Dendritic cell treated with granulocyte-macrophage colony-stimulating factor and Interleukin-4, amounts not matched to agents 40 ng/mL and 50 ng/mL, for 4 days (primary cell): ENCODE measurements at regions not wholly inside any gene's neighbourhood (a gene's known extent, or its start where the extent isn't known, plus 50 kb on each side); places are given as distances from the start of the nearest gene placed in this dataset.

ENCODE experiments used
- H3K27ac Mint-ChIP-seq: one replicate; pipeline ENCODE4 v1.8.0; 2022; ENCODE audit warnings: mild to moderate bottlenecking, mixed read lengths
- H3K27me3 Mint-ChIP-seq: one replicate; pipeline ENCODE4 v1.8.0; 2022; ENCODE audit warnings: mild to moderate bottlenecking, mixed read lengths
- H3K36me3 Mint-ChIP-seq: one replicate; pipeline ENCODE4 v1.8.0; 2022; ENCODE audit warnings: low read depth, mixed read lengths
- H3K4me1 Mint-ChIP-seq: one replicate; pipeline ENCODE4 v1.8.0; 2022; ENCODE audit warnings: low read depth, mixed read lengths
- H3K4me3 Mint-ChIP-seq: one replicate; pipeline ENCODE4 v1.8.0; 2022; ENCODE audit warnings: mild to moderate bottlenecking, moderate library complexity, mixed read lengths
- H3K9me3 Mint-ChIP-seq: one replicate; pipeline ENCODE4 v1.8.0; 2022; ENCODE audit warnings: mixed read lengths
- intact Hi-C: fragments of 100-400 bp; cut with micrococcal nuclease; formaldehyde crosslinking; loops from one replicate; pipeline ENCODE4 v1.15.0; 2022

GRCh38 chr19:16017138-16017490, 59.2 kb upstream of the TPM4 start:
- no peaks in the 10 kb centered on the region for H3K27me3 Mint-ChIP-seq
- intact Hi-C loops = no loop called here
- no peak overlapping the region for H3K4me3 Mint-ChIP-seq
- no peak overlapping the region for H3K27ac Mint-ChIP-seq
- no peaks in the 10 kb centered on the region for H3K36me3 Mint-ChIP-seq
- peaks cover 10% of the 10 kb centered on the region for H3K4me1 Mint-ChIP-seq
- H3K9me3 Mint-ChIP-seq = no peaks in the 10 kb centered on the region

- Mint-ChIP-seq H3K27ac (no peak overlapping the region), H3K9me3 (no peaks in the 10 kb centered on the region)
- intact Hi-C loops = no loop called here
Observed at GRCh38 chr19:16018106-16018755, 58.1 kb upstream of the TPM4 start.

GRCh38 chr19:16018801-16019551, 57.3 kb upstream of the TPM4 start:
- Mint-ChIP-seq H3K4me1 (peaks cover 6% of the 10 kb centered on the region), H3K27ac (no peak overlapping the region), H3K4me3 (no peak overlapping the region), H3K36me3 (no peaks in the 10 kb centered on the region), H3K9me3 (no peaks in the 10 kb centered on the region), H3K27me3 (peaks cover 2% of the 10 kb centered on the region)
- intact Hi-C loops = no loop called here

More at GRCh38 chr19:16018106-16018755, 58.1 kb upstream of the TPM4 start:
- no peak overlapping the region for H3K4me3 Mint-ChIP-seq
- H3K36me3 Mint-ChIP-seq = no peaks in the 10 kb centered on the region
- peaks cover 10% of the 10 kb centered on the region for H3K4me1 Mint-ChIP-seq
- peaks cover 2% of the 10 kb centered on the region for H3K27me3 Mint-ChIP-seq

- Mint-ChIP-seq H3K4me3 (no peak overlapping the region), H3K9me3 (no peaks in the 10 kb centered on the region), H3K27me3 (peaks cover 2% of the 10 kb centered on the region), H3K4me1 (no peaks in the 10 kb centered on the region), H3K36me3 (no peaks in the 10 kb centered on the region), H3K27ac (no peak overlapping the region)
- intact Hi-C loops = no loop called here
Observed at GRCh38 chr19:16019691-16020448, 56.4 kb upstream of the TPM4 start.

GRCh38 chr19:16021796-16022195, 54.5 kb upstream of the TPM4 start:
- Mint-ChIP-seq H3K27me3 (peaks cover 2% of the 10 kb centered on the region), H3K9me3 (no peaks in the 10 kb centered on the region), H3K4me3 (no peak overlapping the region), H3K36me3 (no peaks in the 10 kb centered on the region), H3K4me1 (peaks cover 5% of the 10 kb centered on the region), H3K27ac (no peak overlapping the region)
- intact Hi-C loops = no loop called here

- Mint-ChIP-seq H3K27me3 (peaks cover 2% of the 10 kb centered on the region), H3K9me3 (no peaks in the 10 kb centered on the region), H3K4me3 (no peak overlapping the region), H3K36me3 (no peaks in the 10 kb centered on the region), H3K27ac (no peak overlapping the region), H3K4me1 (peaks cover 5% of the 10 kb centered on the region)
- intact Hi-C loops = no loop called here
Observed at GRCh38 chr19:16022251-16022650, 54.0 kb upstream of the TPM4 start.

GRCh38 chr19:16022681-16023080, 53.6 kb upstream of the TPM4 start:
- intact Hi-C loops = no loop called here
- H3K27ac Mint-ChIP-seq = no peak overlapping the region
- no peaks in the 10 kb centered on the region for H3K36me3 Mint-ChIP-seq
- peaks cover 2% of the 10 kb centered on the region for H3K27me3 Mint-ChIP-seq
- H3K4me1 Mint-ChIP-seq = peaks cover 5% of the 10 kb centered on the region
- H3K4me3 Mint-ChIP-seq = no peak overlapping the region
- no peaks in the 10 kb centered on the region for H3K9me3 Mint-ChIP-seq

GRCh38 chr19:16023146-16023915, 53.0 kb upstream of the TPM4 start:
- intact Hi-C loops = no loop called here
- Mint-ChIP-seq H3K4me1 (peaks cover 5% of the 10 kb centered on the region), H3K36me3 (no peaks in the 10 kb centered on the region), H3K4me3 (no peak overlapping the region), H3K27me3 (peaks cover 2% of the 10 kb centered on the region), H3K9me3 (no peaks in the 10 kb centered on the region), H3K27ac (no peak overlapping the region)

GRCh38 chr19:16024266-16025107, 51.8 kb upstream of the TPM4 start:
- intact Hi-C loops = no loop called here
- H3K27me3 Mint-ChIP-seq = peaks cover 2% of the 10 kb centered on the region
- peaks cover 14% of the 10 kb centered on the region for H3K4me1 Mint-ChIP-seq
- no peak overlapping the region for H3K4me3 Mint-ChIP-seq
- peaks cover 8% of the 10 kb centered on the region for H3K9me3 Mint-ChIP-seq
- H3K27ac Mint-ChIP-seq = no peak overlapping the region
- no peaks in the 10 kb centered on the region for H3K36me3 Mint-ChIP-seq

- H3K4me1 Mint-ChIP-seq = peaks cover 23% of the 10 kb centered on the region
- no peaks in the 10 kb centered on the region for H3K36me3 Mint-ChIP-seq
- peaks cover 2% of the 10 kb centered on the region for H3K27me3 Mint-ChIP-seq
- H3K27ac Mint-ChIP-seq = no peak overlapping the region
- no peak overlapping the region for H3K4me3 Mint-ChIP-seq
- intact Hi-C loops = no loop called here
- H3K9me3 Mint-ChIP-seq = peaks cover 8% of the 10 kb centered on the region
Observed at GRCh38 chr19:16025108-16026101, 50.9 kb upstream of the TPM4 start.

GRCh38 chr19:16026131-16026530, 50.2 kb upstream of the TPM4 start:
- intact Hi-C loops = no loop called here
- H3K4me1 Mint-ChIP-seq = peaks cover 31% of the 10 kb centered on the region
- no peaks in the 10 kb centered on the region for H3K36me3 Mint-ChIP-seq
- no peak overlapping the region for H3K27ac Mint-ChIP-seq
- H3K9me3 Mint-ChIP-seq = peaks cover 8% of the 10 kb centered on the region
- no peak overlapping the region for H3K4me3 Mint-ChIP-seq
- H3K27me3 Mint-ChIP-seq = peaks cover 2% of the 10 kb centered on the region
